Loucy (cell line): ENCODE measurements at regions not wholly inside any gene's neighbourhood (a gene's known extent, or its start where the extent isn't known, plus 50 kb on each side); places are given as distances from the start of the nearest gene placed in this dataset.

Experiments used
- CTCF ChIP-seq: fragments of 200-600 bp; sonication (generic); conservative IDR thresholded peaks from 2 replicates; pipeline ENCODE4 v1.5.1; 2014; ENCODE audit warnings: mild to moderate bottlenecking, antibody characterized with exemption, low read length
- EZH2phosphoT487 ChIP-seq: fragments of 200-600 bp; IDR thresholded peaks from 2 replicates; pipeline ENCODE4 v1.6.1; 2018; ENCODE audit warnings: antibody characterized with exemption, mild to moderate bottlenecking, moderate library complexity, borderline replicate concordance

- no peak for TF ChIP-seq CTCF
- TF ChIP-seq EZH2phosphoT487: no peak
Measured at GRCh38 chr9:84163052-84163650, 177.4 kb downstream of the SLC28A3 start.
